ENCODE measurements at regions not wholly inside any gene's neighbourhood (a gene's known extent, or its start where the extent isn't known, plus 50 kb on each side); places are given as distances from the start of the nearest gene placed in this dataset.

DNA sequence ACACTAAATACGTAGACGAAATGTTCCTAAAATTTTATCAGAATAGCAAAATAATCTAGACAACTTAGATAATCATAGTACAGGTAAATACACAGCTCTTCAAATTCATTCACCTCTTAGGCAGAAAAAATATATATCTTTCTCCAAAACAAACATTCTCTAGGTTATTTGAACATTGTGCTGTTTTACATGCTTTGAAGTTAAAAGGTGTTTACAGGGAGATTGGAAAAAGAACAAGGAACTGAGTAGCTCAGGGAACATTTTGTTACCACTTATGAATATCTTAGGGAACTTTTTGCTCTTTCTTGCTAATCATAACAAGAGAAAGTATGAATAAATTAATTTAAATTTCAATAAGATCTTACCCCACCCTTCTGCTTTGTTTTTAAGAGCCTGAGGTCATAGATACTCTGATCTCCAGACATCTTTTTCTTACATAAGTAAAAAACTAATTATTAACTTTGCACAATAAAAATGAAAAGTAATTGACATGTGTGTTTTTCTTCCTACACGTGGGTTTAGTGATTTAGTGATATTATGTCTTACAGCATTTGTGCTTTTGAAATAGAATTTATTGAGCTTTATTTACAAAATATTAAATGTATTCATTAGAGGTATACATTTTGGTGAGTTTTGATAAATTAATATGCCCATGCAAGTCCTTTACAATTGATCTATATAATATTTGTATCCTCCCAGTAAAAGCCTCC, 1141.4 kb upstream of the EYS start:
- no peak for DNase-seq (ENCODE audit: low read depth, low spot score)

- peak; percentile 4 for DNase-seq (ENCODE audit: low read depth, low spot score)
Observed at GRCh38 chr6:66838764-66839163, 1131.7 kb upstream of the EYS start.

DNA sequence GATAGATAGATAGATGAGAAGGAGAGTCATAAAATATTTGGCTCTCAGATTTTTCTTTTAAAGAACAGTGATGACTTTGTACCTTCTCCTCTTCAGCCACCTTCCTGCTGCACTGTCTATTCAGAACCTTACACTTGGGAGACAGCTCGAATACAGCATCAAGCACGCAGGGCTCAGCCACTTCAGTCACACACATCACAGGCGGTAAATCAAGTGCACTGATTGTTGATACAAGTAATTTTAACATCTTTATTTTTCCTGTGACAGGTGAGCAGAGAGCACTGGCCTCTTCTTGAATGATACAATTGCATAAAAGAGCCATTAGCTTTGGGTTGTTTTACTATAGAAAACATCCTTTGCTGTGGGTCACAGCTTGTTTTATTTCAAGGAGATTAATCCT, 1118.5 kb upstream of the EYS start:
- DNase-seq (ENCODE audit: low read depth, low spot score): no peak

DNA sequence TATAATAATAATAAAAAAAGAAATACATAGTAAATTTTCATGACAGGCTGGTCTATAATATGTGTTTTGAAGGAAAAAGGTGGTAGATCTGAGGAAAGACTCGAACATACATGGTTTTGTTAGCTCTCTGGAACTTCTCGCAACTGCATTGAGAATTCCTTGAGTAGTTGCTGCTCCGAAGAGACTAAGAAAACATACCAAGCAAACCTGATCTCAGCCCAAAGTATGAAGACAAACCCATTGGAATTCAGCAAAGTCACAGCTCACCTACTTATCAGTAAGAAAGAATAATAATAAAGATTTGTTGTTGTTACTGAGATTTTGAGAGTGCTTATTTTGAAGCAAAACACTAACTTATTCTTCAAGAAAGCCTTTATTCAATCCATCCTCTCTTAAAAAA, 1107.1 kb upstream of the EYS start:
- no peak for DNase-seq (ENCODE audit: low read depth, low spot score)

GRCh38 chr6:66808771-66809170, 1101.7 kb upstream of the EYS start:
- DNase-seq (ENCODE audit: low read depth, low spot score): no peak

GRCh38 chr6:66796987-66797386, 1090.0 kb upstream of the EYS start:
- DNase-seq (ENCODE audit: low read depth, low spot score): no peak

GRCh38 chr6:66788579-66788978, 1081.6 kb upstream of the EYS start:
- no peak for DNase-seq (ENCODE audit: low read depth, low spot score)

DNA sequence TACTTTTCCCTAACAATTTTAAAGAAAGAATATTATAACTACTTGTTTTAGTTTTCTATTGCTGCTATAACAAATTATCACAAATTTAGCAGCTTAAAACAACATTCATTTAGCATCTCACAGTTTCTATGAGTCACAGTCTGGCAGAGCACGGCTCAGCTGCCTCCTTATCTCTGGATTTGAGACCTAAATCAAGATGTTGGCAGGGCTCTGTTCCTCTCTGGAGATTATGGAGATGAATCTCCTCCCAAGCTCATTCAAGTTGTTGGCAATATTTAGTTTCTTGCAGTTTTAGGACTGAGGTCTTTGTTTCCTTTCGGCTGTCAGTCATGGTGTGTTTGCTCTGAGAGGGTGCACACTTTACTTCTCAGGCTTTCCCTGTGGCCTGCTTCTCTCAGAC, 1065.8 kb upstream of the EYS start:
- DNase-seq (ENCODE audit: low read depth, low spot score): no peak

DNA sequence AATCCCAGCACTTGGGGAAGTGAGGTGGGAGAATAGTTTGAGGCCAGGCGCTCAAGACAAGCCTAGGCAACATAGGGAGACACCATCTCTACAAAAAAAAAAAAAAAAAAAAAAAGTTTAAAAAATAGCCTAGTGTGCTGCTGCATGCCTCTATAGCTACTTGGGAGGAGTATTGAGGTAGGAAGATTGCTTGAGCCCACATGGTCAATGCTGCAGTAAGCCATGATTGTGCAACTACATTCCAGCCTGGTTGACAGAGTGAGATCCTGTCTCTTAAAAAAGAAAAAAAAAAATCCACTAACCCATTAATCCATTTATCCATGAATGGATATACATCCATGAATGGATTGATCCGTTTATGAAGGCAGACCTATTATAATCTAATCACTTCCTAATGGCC, 1064.6 kb upstream of the EYS start:
- no peak for DNase-seq (ENCODE audit: low read depth, low spot score)

DNA sequence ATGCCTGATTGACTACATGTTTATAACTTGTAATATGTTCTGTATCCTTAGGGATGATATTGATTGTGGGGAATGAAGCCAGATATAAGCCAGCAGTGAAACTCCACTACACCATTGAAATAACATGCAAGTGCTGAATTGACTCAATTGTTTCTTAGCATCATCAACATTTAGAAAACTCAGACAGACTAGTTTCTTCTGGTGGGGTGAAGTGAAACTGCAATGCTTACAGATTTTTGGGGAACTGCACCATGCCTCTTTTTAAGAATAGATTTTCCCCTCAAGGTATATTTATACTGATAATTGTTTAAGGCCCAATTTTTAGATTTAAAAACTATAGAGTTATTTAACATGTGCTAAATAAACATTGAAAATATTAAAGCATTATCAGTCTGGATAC, 1044.6 kb upstream of the EYS start:
- DNase-seq (ENCODE audit: low read depth, low spot score): no peak

GRCh38 chr6:66740346-66740745, 1033.3 kb upstream of the EYS start:
- DNase-seq (ENCODE audit: low read depth, low spot score): no peak

DNA sequence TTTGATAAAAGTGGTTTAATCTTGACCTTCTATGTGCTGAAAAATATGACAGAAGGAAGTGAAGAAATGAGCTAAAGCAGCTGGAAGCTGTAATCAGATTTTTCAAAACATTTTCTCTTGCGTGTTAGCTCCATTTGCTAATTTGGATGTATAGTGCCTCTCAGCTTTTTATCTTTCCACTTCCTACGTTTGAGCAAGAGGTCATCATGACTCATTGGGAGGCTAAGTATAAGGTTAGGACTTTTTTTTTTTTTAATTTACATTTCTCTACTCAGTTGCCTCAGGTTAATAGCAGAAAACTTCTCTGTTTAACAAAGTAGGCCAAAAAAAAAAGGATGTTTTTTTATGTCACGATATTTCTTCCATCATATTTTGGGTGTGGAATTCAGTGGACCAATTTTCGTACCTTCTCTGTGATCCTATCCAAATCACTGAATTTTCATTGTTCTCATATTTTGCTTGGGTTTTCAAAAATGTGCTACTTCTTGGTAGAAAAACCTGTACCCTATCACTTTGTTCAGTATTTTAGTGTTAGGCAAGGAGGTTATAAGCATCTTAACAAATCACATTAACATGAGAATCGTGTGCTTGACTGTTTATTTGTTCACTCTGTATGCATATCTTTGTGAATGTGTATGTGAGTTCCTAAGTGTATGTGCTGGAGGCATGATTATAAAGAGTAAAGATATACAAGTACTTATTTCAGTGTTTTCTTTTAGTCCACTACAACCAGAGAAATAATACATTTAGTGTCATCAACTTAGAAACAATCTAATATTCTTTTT, 1028.3 kb upstream of the EYS start:
- no peak for DNase-seq (ENCODE audit: low read depth, low spot score)

GRCh38 chr6:66731310-66731709, 1024.3 kb upstream of the EYS start:
- no peak for DNase-seq (ENCODE audit: low read depth, low spot score)

DNA sequence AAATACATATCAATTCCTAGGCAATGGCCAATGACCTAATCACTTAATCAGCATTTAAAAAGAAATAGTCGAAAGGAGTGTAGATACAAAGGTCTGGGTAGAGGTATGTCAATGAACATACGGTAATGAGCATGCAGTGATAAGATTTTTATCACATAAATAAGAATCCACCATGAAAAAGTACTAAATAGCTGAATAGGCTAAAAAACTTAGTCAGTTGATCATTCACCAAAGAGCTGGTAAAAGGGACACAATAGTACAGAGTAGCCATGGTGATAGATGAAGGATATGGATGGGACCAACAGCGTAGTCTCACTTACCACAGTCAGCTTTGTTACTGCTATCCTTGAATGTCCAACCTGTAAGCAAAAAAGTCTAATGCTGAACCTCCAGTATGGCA, 1018.6 kb upstream of the EYS start:
- DNase-seq (ENCODE audit: low read depth, low spot score): no peak

- no peak for DNase-seq (ENCODE audit: low read depth, low spot score)
Observed at GRCh38 chr6:66717801-66718200, 1010.8 kb upstream of the EYS start.

- no peak for DNase-seq (ENCODE audit: low read depth, low spot score)
Observed at GRCh38 chr6:66699385-66699784, 992.4 kb upstream of the EYS start.

DNA sequence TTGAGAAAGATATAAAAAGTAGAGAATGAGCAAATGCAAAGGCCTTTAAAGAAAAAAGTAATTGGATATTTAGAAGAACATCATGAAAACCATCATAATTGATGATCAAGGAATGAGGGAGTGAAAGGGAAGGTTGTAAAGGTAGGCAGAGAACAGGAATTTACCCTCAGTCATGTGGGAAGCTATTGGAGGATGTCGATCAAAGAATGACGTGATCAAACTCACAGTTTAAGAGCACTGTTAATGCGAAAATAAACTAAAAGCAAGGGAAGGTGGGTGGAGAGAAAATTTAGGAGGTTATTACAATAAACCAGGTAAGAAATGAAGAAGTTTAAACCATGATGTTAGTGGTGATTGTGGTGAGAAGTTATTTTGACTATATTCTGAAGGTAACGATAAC, 982.6 kb upstream of the EYS start:
- DNase-seq (ENCODE audit: low read depth, low spot score): no peak

- no peak for DNase-seq (ENCODE audit: low read depth, low spot score)
Observed at GRCh38 chr6:66687611-66688140, 980.6 kb upstream of the EYS start.

DNA sequence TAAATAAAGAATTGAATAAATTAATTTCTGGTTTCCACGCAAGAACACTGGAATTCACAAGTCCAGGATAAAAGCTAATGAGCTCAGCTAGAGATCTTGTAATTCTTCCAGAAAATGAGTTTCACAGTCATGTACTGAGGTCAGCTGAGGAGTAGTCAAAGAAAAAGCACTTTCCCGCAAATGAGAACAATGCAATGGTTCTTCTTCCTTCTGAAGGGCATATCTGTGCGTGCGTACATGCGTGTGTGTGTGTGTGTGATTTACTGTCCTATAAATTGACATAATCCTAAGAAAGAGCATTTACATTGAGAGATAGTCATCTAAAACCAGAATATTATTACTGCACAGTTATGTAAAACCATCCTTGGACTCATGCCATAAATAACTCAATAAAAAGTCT, 968.9 kb upstream of the EYS start:
- no peak for DNase-seq (ENCODE audit: low read depth, low spot score)

GRCh38 chr6:66664112-66664511, 957.1 kb upstream of the EYS start:
- no peak for DNase-seq (ENCODE audit: low read depth, low spot score)

DNA sequence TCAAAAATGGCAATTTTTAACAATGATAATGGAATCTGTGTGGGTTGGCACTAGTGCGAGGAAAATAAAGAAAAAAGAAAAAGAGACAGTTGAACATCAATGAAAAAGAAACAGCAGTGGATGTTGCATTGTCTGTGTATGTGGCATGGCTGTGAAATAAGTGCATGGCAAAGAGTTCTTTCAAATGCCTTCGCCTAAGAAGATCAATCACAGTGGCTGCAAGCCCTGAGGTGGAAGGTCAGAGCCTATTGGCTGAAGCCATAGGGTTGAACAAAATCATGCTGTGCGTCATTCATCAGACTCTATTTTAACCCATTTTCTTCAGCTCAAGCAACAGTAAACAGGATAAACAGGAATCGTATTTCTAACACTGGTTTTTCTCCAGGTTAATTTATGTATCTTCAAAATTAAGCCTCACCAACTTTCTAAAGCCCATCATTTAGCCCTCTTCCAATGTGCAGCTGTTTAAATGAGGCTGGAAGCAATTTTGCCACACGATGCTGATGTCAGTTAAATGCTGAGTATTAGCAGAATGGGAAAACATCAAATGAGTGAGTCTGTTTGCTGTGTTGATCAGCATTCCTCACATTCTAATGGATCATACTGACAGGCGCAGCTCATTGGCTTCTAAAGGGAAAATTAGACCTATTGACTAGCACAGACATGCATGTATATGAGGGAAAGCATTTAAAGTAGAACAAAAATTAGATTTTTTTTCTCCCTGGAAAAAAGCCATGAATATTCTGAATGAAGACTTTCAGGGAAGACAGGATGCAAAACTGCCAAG, 955.9 kb upstream of the EYS start:
- no peak for DNase-seq (ENCODE audit: low read depth, low spot score)

DNA sequence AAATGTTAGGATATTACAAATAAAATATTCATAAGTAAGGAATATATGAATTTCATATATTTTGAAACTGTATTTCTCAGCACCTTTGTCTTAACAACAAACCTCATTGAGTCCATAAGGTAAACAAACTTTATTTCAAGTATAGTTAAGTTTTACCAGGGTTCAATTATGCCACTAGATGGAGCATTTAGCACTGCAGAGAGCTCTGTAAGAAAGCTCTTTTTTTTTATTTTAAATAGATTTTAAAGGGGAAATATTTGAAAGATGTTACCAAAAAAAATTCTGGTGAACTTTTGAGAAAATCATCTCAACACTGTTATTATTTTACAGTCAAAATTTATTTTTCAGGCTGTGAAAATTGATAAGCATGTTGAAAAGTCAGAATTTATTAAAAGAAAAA, 955.2 kb upstream of the EYS start:
- DNase-seq (ENCODE audit: low read depth, low spot score): peak; percentile 12
